ENCODE measurements at regions not wholly inside any gene's neighbourhood (a gene's known extent, or its start where the extent isn't known, plus 50 kb on each side); places are given as distances from the start of the nearest gene placed in this dataset.
"Not testable (repeated sequence)": the region's sequence is repeated elsewhere in the genome, so short reads cannot be mapped to it uniquely, and the experiment has no call there.

GRCh38 chr5:3153226-3153858, 401.9 kb upstream of the IRX2 start:
- peaks cover 4% of the 10 kb centered on the region for H3K36me3 Mint-ChIP-seq (ENCODE audit: low read depth)
- no peak for DNase-seq (ENCODE audit: low read depth, low spot score)
- peaks cover 4% of the 10 kb centered on the region for H3K27me3 Mint-ChIP-seq (ENCODE audit: low read depth)
- H3K4me3 Mint-ChIP-seq = no peak overlapping the region
- no peak overlapping the region for H3K27ac Mint-ChIP-seq (ENCODE audit: unreplicated experiment)
- H3K4me1 Mint-ChIP-seq = peaks cover 8% of the 10 kb centered on the region
- H3K9me3 Mint-ChIP-seq = peaks cover 3% of the 10 kb centered on the region
- TF ChIP-seq CTCF (conservative IDR thresholded peaks at IDR 0.05) = no peak

GRCh38 chr5:3149899-3150298, 398.4 kb upstream of the IRX2 start:
- Mint-ChIP-seq H3K4me3 (no peak overlapping the region), H3K4me1 (peaks cover 6% of the 10 kb centered on the region), H3K9me3 (peaks cover 3% of the 10 kb centered on the region), H3K27ac (ENCODE audit: unreplicated experiment) (peak overlapping the region; percentile 40), H3K36me3 (ENCODE audit: low read depth) (peaks cover 4% of the 10 kb centered on the region), H3K27me3 (ENCODE audit: low read depth) (peaks cover 4% of the 10 kb centered on the region)
- DNase-seq (ENCODE audit: low read depth, low spot score) = no peak
- no peak for TF ChIP-seq CTCF (conservative IDR thresholded peaks at IDR 0.05)

GRCh38 chr5:3147405-3147804, 395.9 kb upstream of the IRX2 start:
- H3K36me3 Mint-ChIP-seq (ENCODE audit: low read depth); H3K27ac Mint-ChIP-seq (ENCODE audit: unreplicated experiment); H3K4me1 Mint-ChIP-seq; H3K27me3 Mint-ChIP-seq (ENCODE audit: low read depth); DNase-seq (ENCODE audit: low read depth, low spot score); H3K4me3 Mint-ChIP-seq; H3K9me3 Mint-ChIP-seq: not testable (repeated sequence)

GRCh38 chr5:3145641-3146040, 394.2 kb upstream of the IRX2 start:
- TF ChIP-seq CTCF (conservative IDR thresholded peaks at IDR 0.05) = no peak
- no peak overlapping the region for H3K27ac Mint-ChIP-seq (ENCODE audit: unreplicated experiment)
- peaks cover 12% of the 10 kb centered on the region for H3K4me1 Mint-ChIP-seq
- H3K27me3 Mint-ChIP-seq (ENCODE audit: low read depth) = peaks cover 8% of the 10 kb centered on the region
- H3K4me3 Mint-ChIP-seq = no peak overlapping the region
- H3K36me3 Mint-ChIP-seq (ENCODE audit: low read depth) = peaks cover 4% of the 10 kb centered on the region
- DNase-seq (ENCODE audit: low read depth, low spot score) = no peak
- H3K9me3 Mint-ChIP-seq = no peaks in the 10 kb centered on the region

GRCh38 chr5:3143382-3143781, 391.9 kb upstream of the IRX2 start:
- H3K9me3 Mint-ChIP-seq = no peaks in the 10 kb centered on the region
- H3K4me3 Mint-ChIP-seq = no peak overlapping the region
- H3K27ac Mint-ChIP-seq (ENCODE audit: unreplicated experiment) = no peak overlapping the region
- peaks cover 16% of the 10 kb centered on the region for H3K27me3 Mint-ChIP-seq (ENCODE audit: low read depth)
- H3K4me1 Mint-ChIP-seq = peaks cover 12% of the 10 kb centered on the region
- H3K36me3 Mint-ChIP-seq (ENCODE audit: low read depth) = no peaks in the 10 kb centered on the region
- DNase-seq (ENCODE audit: low read depth, low spot score) = no peak
- TF ChIP-seq CTCF (conservative IDR thresholded peaks at IDR 0.05) = no peak

GRCh38 chr5:3142261-3143027, 391.0 kb upstream of the IRX2 start:
- Mint-ChIP-seq H3K4me1 (peaks cover 12% of the 10 kb centered on the region), H3K9me3 (no peaks in the 10 kb centered on the region), H3K27me3 (ENCODE audit: low read depth) (peaks cover 18% of the 10 kb centered on the region), H3K36me3 (ENCODE audit: low read depth) (no peaks in the 10 kb centered on the region), H3K4me3 (no peak overlapping the region), H3K27ac (ENCODE audit: unreplicated experiment) (peak overlapping the region; percentile 81)
- TF ChIP-seq CTCF (conservative IDR thresholded peaks at IDR 0.05) = no peak
- no peak for DNase-seq (ENCODE audit: low read depth, low spot score)
